ENCODE measurements at regions not wholly inside any gene's neighbourhood (a gene's known extent, or its start where the extent isn't known, plus 50 kb on each side); places are given as distances from the start of the nearest gene placed in this dataset.

- intact Hi-C loops (cut with micrococcal nuclease), result no loop called here
Observed at GRCh38 chr4:108519911-108520601, 100.3 kb upstream of the RPL34 start.

GRCh38 chr4:108519208-108519833 lies 101.1 kb upstream of the RPL34 start:
- Histone ChIP-seq H2AFZ (ENCODE audit: insufficient read depth, low read depth, low read length, poor library complexity, severe bottlenecking) (no peak overlapping the region), H3K4me3 (replicated peaks in 1 of 3; ENCODE audit: low read depth in 2 of 3, low read length in 3 of 3) (no peak overlapping the region), H3K36me3 (replicated peaks in 1 of 2; ENCODE audit: control insufficient read depth in 1 of 2, insufficient read depth in 2 of 2, low read length in 2 of 2) (no peaks in the 10 kb centered on the region), H3K4me1 (ENCODE audit: control insufficient read depth in 1 of 2, insufficient read depth in 2 of 2, low read length in 2 of 2) (no peaks in the 10 kb centered on the region), H3K9ac (ENCODE audit: insufficient read depth, low read length, poor library complexity, severe bottlenecking) (no peak overlapping the region), H3K79me2 (ENCODE audit: insufficient read depth, low read length) (no peaks in the 10 kb centered on the region), H4K20me1 (ENCODE audit: insufficient read depth, low read length) (no peaks in the 10 kb centered on the region), H3K4me2 (replicated peaks; ENCODE audit: extremely low read depth, low read length, poor library complexity, severe bottlenecking) (no peak overlapping the region), H3K27ac (ENCODE audit: low read depth in 1 of 2, low read length in 2 of 2) (no peak overlapping the region), H3K27me3 (ENCODE audit: control insufficient read depth in 2 of 2, insufficient read depth in 2 of 2, low read length in 2 of 2) (no peaks in the 10 kb centered on the region), H3K9me3 (replicated peaks in 1 of 2; ENCODE audit: control insufficient read depth in 1 of 2, insufficient read depth in 1 of 2, low read length in 2 of 2) (no peaks in the 10 kb centered on the region)
- TF ChIP-seq CTCF (IDR thresholded peaks at IDR 0.05), result no peak
- no peak overlapping the region for H3K4me3 Mint-ChIP-seq
- no peaks in the 10 kb centered on the region for H3K27me3 Mint-ChIP-seq (ENCODE audit: low read depth in 3 of 3)
- no peak overlapping the region for H3K27ac Mint-ChIP-seq
- intact Hi-C loops (cut with micrococcal nuclease), result no loop called here
- H3K36me3 Mint-ChIP-seq, result no peaks in the 10 kb centered on the region
- DNase-seq, result no peak
- no peaks in the 10 kb centered on the region for H3K9me3 Mint-ChIP-seq
- H3K4me1 Mint-ChIP-seq, result no peaks in the 10 kb centered on the region

More at GRCh38 chr4:108519911-108520601, 100.3 kb upstream of the RPL34 start:
- H4K20me1 ChIP-seq (ENCODE audit: insufficient read depth, low read length), result no peaks in the 10 kb centered on the region
- Mint-ChIP-seq H3K27ac (no peak overlapping the region), H3K4me1 (no peaks in the 10 kb centered on the region), H3K4me3 (no peak overlapping the region), H3K9me3 (peaks cover 0 to 2% (median 0%) of the 10 kb centered on the region in 7 donors), H3K36me3 (no peaks in the 10 kb centered on the region), H3K27me3 (ENCODE audit: low read depth in 3 of 3) (no peaks in the 10 kb centered on the region)
- WGBS (ENCODE audit: insufficient coverage), result 100% methylated on average over 1 of the region's 4 CpGs
- H3K27ac ChIP-seq (ENCODE audit: low read depth in 1 of 2, low read length in 2 of 2), result no peak overlapping the region
- no peak overlapping the region for H2AFZ ChIP-seq (ENCODE audit: insufficient read depth, low read depth, low read length, poor library complexity, severe bottlenecking)
- H3K9me3 ChIP-seq (replicated peaks in 1 of 2; ENCODE audit: control insufficient read depth in 1 of 2, insufficient read depth in 1 of 2, low read length in 2 of 2), result no peaks in the 10 kb centered on the region
- H3K4me3 ChIP-seq (replicated peaks in 1 of 3; ENCODE audit: low read depth in 2 of 3, low read length in 3 of 3), result no peak overlapping the region
- H3K27me3 ChIP-seq (ENCODE audit: control insufficient read depth in 2 of 2, insufficient read depth in 2 of 2, low read length in 2 of 2), result no peaks in the 10 kb centered on the region
- H3K4me1 ChIP-seq (ENCODE audit: control insufficient read depth in 1 of 2, insufficient read depth in 2 of 2, low read length in 2 of 2), result no peaks in the 10 kb centered on the region
- TF ChIP-seq CTCF (IDR thresholded peaks at IDR 0.05), result no peak
- no peak for DNase-seq
- H3K36me3 ChIP-seq (replicated peaks in 1 of 2; ENCODE audit: control insufficient read depth in 1 of 2, insufficient read depth in 2 of 2, low read length in 2 of 2), result no peaks in the 10 kb centered on the region
- no peaks in the 10 kb centered on the region for H3K79me2 ChIP-seq (ENCODE audit: insufficient read depth, low read length)
- H3K9ac ChIP-seq (ENCODE audit: insufficient read depth, low read length, poor library complexity, severe bottlenecking), result no peak overlapping the region
- no peak overlapping the region for H3K4me2 ChIP-seq (replicated peaks; ENCODE audit: extremely low read depth, low read length, poor library complexity, severe bottlenecking)
